ENCODE measurements at regions not wholly inside any gene's neighbourhood (a gene's known extent, or its start where the extent isn't known, plus 50 kb on each side); places are given as distances from the start of the nearest gene placed in this dataset.
"Not testable (repeated sequence)": the region's sequence is repeated elsewhere in the genome, so short reads cannot be mapped to it uniquely, and the experiment has no call there.

GRCh38 chr15:77843546-77843945 lies 210.8 kb upstream of the LINGO1 start:
- DNase-seq (ENCODE audit: low spot score in 2 of 2), result no peak
- ATAC-seq, result no peak
- peaks cover 0 to 4% of the 10 kb centered on the region in 2 donors for H3K36me3 Mint-ChIP-seq
- no peak overlapping the region for H3K27ac Mint-ChIP-seq
- peaks cover 0 to 7% of the 10 kb centered on the region in 2 donors for H3K9me3 Mint-ChIP-seq

DNA sequence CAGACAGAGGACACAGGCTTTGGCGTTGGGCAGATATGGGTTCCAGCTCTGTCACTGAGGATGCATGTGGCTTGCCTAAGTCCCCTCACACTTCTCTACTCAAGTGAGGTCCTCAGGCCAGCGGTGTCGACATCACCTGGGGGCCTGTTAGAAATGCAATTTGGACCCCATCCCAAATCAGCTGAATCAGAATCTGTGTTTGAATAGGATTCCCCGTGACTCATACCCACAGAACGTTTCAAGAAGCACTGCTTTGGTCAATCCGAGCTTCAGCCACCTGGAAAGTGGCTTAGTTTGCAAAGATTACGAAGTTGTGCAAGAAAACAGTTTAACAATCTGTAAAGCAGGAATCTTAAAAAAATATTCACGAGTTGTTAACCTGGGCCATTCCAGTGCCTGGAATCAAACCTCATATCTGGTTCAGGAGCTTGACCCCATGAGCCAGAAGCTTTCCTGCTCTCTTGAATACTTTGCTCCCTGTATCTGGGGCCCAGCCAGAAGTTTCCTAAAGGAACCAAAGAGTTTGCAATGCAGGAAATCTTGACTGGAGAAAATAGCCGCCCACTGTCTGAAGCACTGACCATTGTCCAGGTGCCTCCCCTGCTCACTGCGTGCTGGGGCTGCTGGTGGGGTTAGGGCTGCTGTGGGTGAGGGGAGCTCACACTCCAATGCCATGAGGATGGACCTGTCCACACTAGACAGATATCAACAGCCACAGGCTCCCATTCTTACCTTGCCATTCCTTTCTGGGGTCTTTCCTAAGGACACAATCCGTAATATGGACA lies 208.5 kb upstream of the LINGO1 start:
- DNase-seq (ENCODE audit: low spot score in 2 of 2) (no peak), ATAC-seq (no peak)
- Mint-ChIP-seq H3K36me3 (peaks cover 0 to 4% of the 10 kb centered on the region in 2 donors), H3K9me3 (peaks cover 0 to 7% of the 10 kb centered on the region in 2 donors), H3K27ac (no peak overlapping the region)

GRCh38 chr15:77839970-77840905 lies 207.5 kb upstream of the LINGO1 start:
- no peak for ATAC-seq
- Mint-ChIP-seq H3K36me3 (peaks cover 0 to 4% of the 10 kb centered on the region in 2 donors), H3K27ac (peak overlapping the region in 1 of 2 donors; percentile 30), H3K9me3 (peaks cover 0 to 7% of the 10 kb centered on the region in 2 donors)
- no peak for DNase-seq (ENCODE audit: low spot score in 2 of 2)

GRCh38 chr15:77839456-77839855 lies 206.7 kb upstream of the LINGO1 start:
- DNase-seq (ENCODE audit: low spot score in 2 of 2), result no peak
- Mint-ChIP-seq H3K27ac (no peak overlapping the region), H3K9me3 (peaks cover 0 to 3% of the 10 kb centered on the region in 2 donors), H3K36me3 (no peaks in the 10 kb centered on the region)
- no peak for ATAC-seq

- no peak for ATAC-seq
- no peak overlapping the region for H3K27ac Mint-ChIP-seq
- DNase-seq (ENCODE audit: low spot score in 2 of 2), result no peak
- no peaks in the 10 kb centered on the region for H3K9me3 Mint-ChIP-seq
- no peaks in the 10 kb centered on the region for H3K36me3 Mint-ChIP-seq
Measured at GRCh38 chr15:77838595-77838994, 205.9 kb upstream of the LINGO1 start.

DNA sequence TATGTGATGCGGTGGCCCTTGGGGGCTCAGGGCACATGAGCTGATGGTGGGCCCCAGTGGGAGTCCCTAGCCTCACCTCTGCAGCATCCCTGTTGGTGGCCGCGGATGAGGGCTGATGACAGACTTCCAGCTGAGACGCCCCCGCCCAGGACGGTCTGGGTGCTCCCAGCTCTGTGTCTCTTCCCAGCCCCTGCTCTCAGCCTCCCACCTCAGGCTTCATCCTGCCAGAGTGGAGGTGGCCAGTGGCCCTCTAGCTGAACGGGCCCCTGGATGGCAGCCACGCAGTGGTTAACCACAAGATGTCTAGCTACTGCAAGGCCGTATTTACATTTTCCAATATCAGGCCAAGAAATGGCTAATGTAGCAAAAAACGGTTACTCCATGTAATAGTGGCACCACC lies 205.3 kb upstream of the LINGO1 start:
- DNase-seq (ENCODE audit: low spot score in 2 of 2) (no peak), ATAC-seq (no peak)
- no peaks in the 10 kb centered on the region for H3K36me3 Mint-ChIP-seq
- H3K27ac Mint-ChIP-seq, result no peak overlapping the region
- H3K9me3 Mint-ChIP-seq, result no peaks in the 10 kb centered on the region

GRCh38 chr15:77837649-77838025 lies 204.9 kb upstream of the LINGO1 start:
- Mint-ChIP-seq H3K36me3 (no peaks in the 10 kb centered on the region), H3K27ac (no peak overlapping the region), H3K9me3 (no peaks in the 10 kb centered on the region)
- ATAC-seq, result no peak
- DNase-seq (ENCODE audit: low spot score in 2 of 2), result no peak

DNA sequence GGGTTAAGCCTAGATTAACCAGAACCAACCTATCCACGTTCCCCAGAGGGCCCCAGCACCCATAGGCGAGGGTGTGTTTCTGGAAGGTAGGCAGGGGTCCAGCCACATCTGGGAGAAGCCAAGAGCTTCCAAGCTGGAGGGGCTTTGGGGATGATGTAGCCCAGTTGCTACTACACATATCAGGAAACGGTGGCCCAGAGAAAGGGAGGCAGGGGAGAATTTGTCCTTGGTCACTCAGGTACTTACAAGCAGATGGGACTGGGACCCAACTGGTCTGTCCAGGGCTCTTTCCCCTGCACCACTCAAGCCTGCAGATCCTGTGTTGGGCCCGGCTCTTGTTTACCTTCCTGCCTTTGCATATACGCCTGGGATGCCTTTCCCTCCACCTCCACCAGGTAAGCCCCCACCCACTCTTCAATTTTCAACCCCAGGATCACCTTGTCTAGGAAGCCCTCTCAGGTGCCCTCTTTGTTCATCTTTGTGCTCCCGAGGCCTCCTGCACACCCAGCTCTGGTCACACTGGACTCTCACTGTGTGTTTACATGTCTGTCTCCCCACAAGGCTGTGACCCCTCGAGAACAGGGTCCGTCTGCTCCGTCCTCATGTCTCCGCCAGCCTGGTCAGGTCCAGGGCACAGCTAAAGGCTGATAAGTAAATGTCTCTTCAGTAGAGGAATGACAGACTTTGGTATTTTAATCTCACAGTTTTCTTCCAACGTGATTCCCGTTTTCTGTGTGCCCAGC lies 204.4 kb upstream of the LINGO1 start:
- no peaks in the 10 kb centered on the region for H3K36me3 Mint-ChIP-seq
- ATAC-seq (no peak), DNase-seq (ENCODE audit: low spot score in 2 of 2) (no peak)
- no peaks in the 10 kb centered on the region for H3K9me3 Mint-ChIP-seq
- H3K27ac Mint-ChIP-seq, result no peak overlapping the region

- no peak for ATAC-seq
- no peaks in the 10 kb centered on the region for H3K36me3 Mint-ChIP-seq
- no peak for DNase-seq (ENCODE audit: low spot score in 2 of 2)
- no peak overlapping the region for H3K27ac Mint-ChIP-seq
- no peaks in the 10 kb centered on the region for H3K9me3 Mint-ChIP-seq
Measured at GRCh38 chr15:77836121-77836692, 203.5 kb upstream of the LINGO1 start.

DNA sequence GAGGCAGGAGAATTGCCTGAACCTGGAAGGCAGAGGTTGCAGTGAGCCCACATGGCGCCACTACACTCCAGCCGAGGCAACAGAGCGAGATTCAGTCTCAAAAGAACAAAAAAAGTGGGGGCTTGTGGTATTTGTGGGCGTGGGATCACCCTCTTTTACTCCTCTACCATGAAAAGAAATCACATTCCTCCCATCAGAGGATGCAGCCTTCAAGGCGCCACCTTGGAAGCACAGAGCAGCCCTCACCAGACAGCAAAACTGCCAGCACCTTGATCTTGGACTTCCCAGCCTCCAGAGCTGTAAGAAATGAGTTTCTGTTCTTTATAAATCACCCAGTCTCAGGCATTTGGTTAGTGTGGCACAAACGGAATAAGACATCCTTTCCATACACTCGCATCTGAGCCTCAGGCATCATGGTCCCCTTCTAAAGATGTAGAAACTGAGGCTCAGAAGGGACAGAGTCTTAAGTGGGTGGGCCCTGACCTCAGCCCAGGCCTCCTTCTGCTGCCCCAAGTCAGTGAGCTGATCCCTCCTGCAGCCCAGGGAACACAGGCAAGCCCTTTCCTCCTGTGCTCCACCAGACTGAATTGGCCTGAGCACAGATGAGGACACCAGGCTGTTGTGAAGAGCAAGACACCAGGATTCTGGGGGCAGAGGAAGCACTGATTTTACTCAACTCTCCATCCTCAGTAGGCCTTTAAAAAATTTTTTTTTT lies 201.7 kb upstream of the LINGO1 start:
- no peaks in the 10 kb centered on the region for H3K9me3 Mint-ChIP-seq
- H3K27ac Mint-ChIP-seq, result peak overlapping the region in 1 of 2 donors; percentile 36
- no peaks in the 10 kb centered on the region for H3K36me3 Mint-ChIP-seq
- DNase-seq (ENCODE audit: low spot score in 2 of 2) (no peak), ATAC-seq (no peak)

GRCh38 chr15:77832874-77833273 lies 200.2 kb upstream of the LINGO1 start:
- ATAC-seq (no peak), DNase-seq (ENCODE audit: low spot score in 2 of 2) (no peak)
- Mint-ChIP-seq H3K36me3 (no peaks in the 10 kb centered on the region), H3K9me3 (no peaks in the 10 kb centered on the region), H3K27ac (no peak overlapping the region)

DNA sequence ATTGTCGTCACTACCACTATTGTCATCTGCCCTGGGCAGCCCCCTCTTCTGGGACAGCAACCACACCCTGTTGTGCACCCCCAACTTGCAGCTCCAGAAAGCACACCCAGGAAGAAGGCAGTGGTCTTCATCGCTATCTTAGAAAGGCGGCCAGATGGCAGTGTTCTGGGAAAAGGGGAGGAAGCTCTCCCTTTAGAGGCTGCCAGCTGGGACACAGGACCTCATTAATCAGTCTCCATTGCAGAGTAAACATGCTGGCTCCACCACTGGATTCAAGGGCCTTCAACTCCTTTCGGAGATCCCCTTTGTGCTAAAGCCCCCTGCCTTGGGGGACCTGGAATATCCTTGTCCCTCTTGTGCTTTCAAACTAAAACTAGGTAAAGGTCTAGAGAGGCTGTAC lies 199.3 kb upstream of the LINGO1 start:
- no peaks in the 10 kb centered on the region for H3K36me3 Mint-ChIP-seq
- no peak for ATAC-seq
- DNase-seq (ENCODE audit: low spot score in 2 of 2), result no peak
- H3K27ac Mint-ChIP-seq, result no peak overlapping the region
- no peaks in the 10 kb centered on the region for H3K9me3 Mint-ChIP-seq

DNA sequence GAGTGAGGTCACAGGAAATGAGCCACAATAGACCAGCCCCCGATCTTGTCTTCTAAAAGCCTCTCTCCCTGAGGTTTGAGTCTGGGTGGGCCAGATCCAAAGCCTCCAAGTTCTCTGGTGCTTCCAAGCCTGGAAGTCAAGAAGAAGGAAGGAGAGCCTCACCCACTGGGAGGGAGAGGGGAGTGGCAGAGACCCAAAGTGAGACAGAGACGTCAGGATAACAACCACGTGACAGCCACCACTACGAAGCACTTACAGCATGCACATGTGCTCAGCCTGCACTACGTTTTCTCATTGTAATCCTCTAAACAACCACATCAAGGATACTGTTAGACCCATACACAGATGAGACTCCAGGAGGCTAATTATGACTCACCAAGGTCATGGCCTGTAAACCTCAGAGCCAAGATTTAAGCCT lies 197.3 kb upstream of the LINGO1 start:
- ATAC-seq (peak in 1 of 2 donors; percentile 90), DNase-seq (ENCODE audit: low spot score in 2 of 2) (no peak)
- Mint-ChIP-seq H3K9me3 (no peaks in the 10 kb centered on the region), H3K27ac (no peak overlapping the region), H3K36me3 (no peaks in the 10 kb centered on the region)

DNA sequence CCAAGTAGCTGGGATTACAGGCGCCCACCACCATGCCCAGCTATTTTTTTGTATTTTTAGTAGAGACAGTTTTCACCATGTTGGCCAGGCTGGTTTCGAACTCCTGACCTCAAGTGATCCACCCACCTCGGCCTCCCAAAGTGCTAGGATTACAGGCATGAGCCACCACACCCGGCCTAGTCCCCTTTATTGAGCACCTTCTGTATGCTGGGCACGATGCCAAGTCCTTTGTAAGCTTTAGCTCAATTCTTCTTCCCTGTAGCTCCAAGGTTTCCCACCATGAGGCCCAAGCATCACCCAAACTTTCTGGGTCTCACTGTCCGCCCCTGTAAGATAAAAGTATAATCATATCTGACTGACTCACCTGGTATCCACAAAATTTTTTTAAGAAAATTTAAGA lies 196.6 kb upstream of the LINGO1 start:
- not testable (repeated sequence) for DNase-seq (ENCODE audit: low spot score in 2 of 2); H3K36me3 Mint-ChIP-seq; H3K9me3 Mint-ChIP-seq; ATAC-seq; H3K27ac Mint-ChIP-seq

- no peaks in the 10 kb centered on the region for H3K9me3 Mint-ChIP-seq
- DNase-seq (ENCODE audit: low spot score in 2 of 2) (no peak), ATAC-seq (no peak)
- peak overlapping the region in 1 of 2 donors; percentile 52 for H3K27ac Mint-ChIP-seq
- H3K36me3 Mint-ChIP-seq, result no peaks in the 10 kb centered on the region
Measured at GRCh38 chr15:77827860-77828259, 195.1 kb upstream of the LINGO1 start.

All from activated naive CD4-positive, alpha-beta T cell treated with anti-CD3 and anti-CD28 coated beads, Interleukin-2, amount 50 U/mL, for 72 hours (primary cell).